Left forelimb (tissue), 1 donor: ENCODE measurements at regions not wholly inside any gene's neighbourhood (a gene's known extent, or its start where the extent isn't known, plus 50 kb on each side); places are given as distances from the start of the nearest gene placed in this dataset.

Experiments used
- DNase-seq: peaks from one replicate; pipeline ENCODE4 v3.0.0-alpha.2; 2018; ENCODE audit warnings: low spot score

GRCh38 chr2:100222844-100223243 is 80.5 kb upstream of the AFF3 start:
- no peak for DNase-seq

DNA sequence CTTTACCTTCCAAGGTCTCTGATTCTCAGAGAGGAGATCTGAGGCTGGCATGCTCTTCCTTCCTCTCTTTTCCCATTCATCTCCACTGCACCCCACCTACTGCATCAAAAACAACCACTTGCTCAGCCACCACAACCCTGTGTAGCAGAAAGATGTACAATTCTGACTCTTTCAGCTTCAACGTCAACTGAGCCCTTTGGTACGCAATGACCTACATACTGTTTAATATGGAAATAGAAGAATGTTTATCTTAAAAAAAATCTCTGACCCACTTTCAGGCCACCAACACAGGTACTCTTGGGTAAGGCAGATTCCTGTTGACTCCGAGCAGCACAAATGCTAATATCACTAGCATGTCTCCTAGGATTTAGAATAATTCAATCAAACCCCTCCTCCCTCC is 76.2 kb upstream of the AFF3 start:
- DNase-seq: no peak

GRCh38 chr2:100217323-100217722 is 74.9 kb upstream of the AFF3 start:
- DNase-seq: no peak

- DNase-seq: no peak
These were observed 73.6 kb upstream of the AFF3 start for GRCh38 chr2:100216015-100216414.

- DNase-seq: no peak
These were observed 73.0 kb upstream of the AFF3 start for GRCh38 chr2:100215371-100215770.

GRCh38 chr2:100214265-100214971 is 72.0 kb upstream of the AFF3 start:
- peak; percentile 87 for DNase-seq

GRCh38 chr2:100213595-100213994 is 71.2 kb upstream of the AFF3 start:
- no peak for DNase-seq

DNA sequence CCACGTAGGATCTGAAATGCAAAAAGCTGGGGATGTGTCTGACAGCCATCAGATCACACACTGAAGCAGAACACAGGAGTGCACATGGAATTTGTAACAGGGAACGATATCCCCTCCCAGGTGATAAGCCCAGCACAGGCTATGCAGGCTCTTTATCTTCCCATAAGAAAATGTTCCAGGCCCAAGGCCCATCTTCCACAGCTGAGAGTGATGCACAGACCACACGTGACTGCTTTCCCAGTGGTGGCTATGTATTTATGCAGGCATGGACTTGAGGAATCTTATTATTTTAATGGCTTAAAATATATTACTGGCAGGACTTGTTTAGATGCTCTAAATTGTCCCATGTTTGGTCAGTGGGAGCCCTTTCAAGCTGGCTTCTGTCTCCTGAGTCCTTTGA is 70.5 kb upstream of the AFF3 start:
- no peak for DNase-seq

- DNase-seq: no peak
These were observed 69.1 kb upstream of the AFF3 start for GRCh38 chr2:100211521-100211920.

DNA sequence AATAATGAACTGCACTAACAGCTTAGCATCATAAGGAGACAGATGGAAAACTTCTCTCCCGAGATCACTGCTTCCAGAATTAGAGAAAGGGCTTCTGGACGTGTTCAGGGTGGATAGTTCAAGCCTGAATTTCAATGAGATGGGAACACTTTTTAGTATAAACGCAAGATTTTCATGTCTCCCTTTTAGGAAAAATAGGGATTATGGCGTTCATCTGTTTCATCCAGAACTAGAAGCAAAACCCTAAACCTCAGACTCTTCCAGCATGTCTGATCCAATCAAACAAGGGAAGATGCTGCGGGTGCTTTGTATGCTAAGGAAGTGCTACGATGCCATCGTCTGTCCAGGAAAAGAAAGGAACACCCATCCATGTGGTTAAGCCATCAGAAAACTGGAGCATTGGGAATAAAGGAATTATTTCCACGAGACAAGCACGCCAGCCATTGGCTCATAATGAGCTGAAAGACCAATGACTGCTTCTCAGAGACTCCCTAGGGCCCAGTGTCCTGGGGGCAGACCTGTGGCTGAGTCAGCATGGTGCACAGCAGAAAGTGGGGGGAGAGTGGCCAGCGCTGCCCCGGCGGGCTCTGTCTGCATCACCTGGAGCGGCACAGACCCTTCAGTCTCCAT is 65.9 kb upstream of the AFF3 start:
- DNase-seq: no peak

- DNase-seq: no peak
These were observed 65.1 kb upstream of the AFF3 start for GRCh38 chr2:100207411-100207885.

DNA sequence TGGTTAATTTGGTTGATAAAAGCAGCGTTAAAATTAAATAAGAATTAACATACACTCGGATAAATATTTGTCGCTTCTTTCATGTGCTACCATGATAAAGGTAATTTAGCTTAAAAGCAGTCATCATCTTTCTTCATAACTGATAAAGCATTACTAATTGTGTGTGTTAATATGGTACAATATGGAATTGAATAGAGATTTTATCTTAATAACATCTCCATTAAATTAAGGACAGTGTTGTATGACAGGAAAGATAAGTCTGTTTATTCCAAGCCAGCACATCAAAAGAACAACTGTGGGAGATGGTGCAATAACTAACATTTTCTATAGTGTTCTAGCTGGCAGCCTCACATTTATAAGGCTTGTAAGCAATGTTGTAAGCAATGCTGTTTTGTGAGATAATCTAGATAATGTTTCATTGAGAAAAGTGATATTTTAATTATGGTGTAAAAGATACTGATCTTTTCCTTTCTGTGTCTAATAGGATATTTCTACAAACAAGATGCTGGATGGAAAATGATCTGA is 64.4 kb upstream of the AFF3 start:
- DNase-seq: no peak

- DNase-seq: no peak
These were observed 62.8 kb upstream of the AFF3 start for GRCh38 chr2:100205174-100205573.

GRCh38 chr2:100202567-100202966 is 60.2 kb upstream of the AFF3 start:
- no peak for DNase-seq

DNA sequence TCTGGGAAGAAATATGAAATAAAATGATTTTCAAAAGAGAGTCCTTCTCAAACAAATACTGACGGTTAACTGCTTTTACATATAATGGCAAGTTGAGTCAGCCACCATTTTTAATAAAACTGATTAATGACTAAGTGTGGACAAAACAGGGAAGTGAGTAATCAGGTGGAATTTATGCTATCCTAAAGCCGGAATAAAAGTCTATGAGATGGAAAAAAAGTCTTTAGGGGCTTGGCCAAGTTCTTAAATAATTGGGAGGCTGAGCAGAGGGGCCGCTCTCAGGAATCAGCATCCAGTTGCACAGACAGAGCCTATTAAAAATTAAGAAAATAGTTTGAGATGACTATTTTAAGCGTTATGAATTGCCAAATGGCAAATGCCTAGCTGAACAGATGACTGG is 58.6 kb upstream of the AFF3 start:
- DNase-seq: no peak

- DNase-seq: no peak
These were observed 57.0 kb upstream of the AFF3 start for GRCh38 chr2:100199421-100199820.

- DNase-seq: no peak
These were observed 56.3 kb upstream of the AFF3 start for GRCh38 chr2:100198461-100199230.

DNA sequence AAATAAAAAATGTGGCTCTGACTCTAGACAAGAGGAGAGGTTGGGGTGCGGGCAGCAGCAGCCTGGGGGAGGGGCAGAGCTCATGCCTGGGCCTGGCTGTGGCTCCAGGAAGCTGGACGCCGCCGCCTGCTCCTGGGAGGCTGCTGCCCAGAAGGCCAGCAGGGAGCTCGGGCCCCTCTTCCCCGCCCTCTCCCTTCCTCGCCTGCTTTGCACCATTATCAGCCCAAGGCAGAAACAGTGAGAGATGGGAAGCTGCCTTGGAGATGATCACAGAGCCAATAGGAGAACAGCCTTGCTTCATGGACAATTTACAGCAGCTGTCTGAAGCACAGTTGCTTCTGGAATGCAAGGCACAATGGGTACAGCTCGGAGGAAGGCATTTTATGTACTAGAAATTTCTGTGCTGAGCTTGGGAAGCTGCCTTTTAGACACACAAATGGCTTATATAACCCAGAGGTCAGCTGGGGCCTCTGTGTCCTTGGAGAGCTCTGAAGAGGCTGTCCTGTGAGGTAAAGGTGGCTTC is 55.3 kb upstream of the AFF3 start:
- DNase-seq: peak; percentile 74

- no peak for DNase-seq
These were observed 54.5 kb upstream of the AFF3 start for GRCh38 chr2:100196786-100197494.

GRCh38 chr2:100195942-100196341 is 53.6 kb upstream of the AFF3 start:
- no peak for DNase-seq

DNA sequence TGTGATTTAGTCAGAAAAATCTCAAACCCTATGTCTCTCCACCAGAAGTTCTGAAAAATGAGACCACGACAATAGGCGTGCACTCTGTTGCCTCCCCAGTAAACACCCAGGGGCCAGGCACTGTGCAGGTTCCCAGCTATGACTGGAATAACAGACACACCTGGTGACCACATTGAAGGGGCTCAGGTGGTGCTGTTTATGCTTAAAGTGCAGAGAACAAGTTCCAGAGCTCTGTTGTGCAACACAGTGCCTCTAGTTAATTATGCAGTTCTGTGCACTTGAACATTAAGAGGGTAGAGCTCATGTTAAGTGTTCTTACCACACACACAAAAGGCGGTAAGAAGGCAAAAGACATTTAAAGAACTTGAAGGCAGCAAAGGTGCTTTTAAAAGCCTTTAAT is 52.6 kb upstream of the AFF3 start:
- no peak for DNase-seq

DNA sequence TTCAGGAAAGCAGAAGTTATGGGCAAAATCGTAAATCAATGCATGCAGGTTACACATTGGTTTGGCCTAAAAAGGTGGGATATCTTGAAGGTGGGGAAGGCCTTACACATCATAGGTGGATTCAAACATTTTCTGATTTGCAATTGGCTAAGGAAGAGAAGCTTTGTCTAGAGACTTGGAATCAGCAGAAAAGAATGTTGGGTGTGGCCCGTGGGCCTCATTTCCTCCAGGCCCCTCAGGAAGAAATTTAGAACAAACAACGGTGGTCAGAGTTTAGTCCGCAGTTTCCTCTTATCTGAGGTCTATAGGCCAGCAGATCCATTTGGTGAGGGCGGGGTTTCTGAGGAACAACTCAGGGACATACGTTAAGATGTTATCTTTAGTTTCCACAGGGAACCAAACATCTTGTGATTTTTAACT is 50.9 kb upstream of the AFF3 start:
- no peak for DNase-seq
